HG03280 (cell line): ENCODE measurements at regions not wholly inside any gene's neighbourhood (a gene's known extent, or its start where the extent isn't known, plus 50 kb on each side); places are given as distances from the start of the nearest gene placed in this dataset.
"Not testable (repeated sequence)": the region's sequence is repeated elsewhere in the genome, so short reads cannot be mapped to it uniquely, and the experiment has no call there.

Experiments
- ATAC-seq: cut with Tn5 transposase; IDR thresholded peaks from one replicate; pipeline ENCODE4 v1.9.1; 2021; ENCODE audit warnings: mild to moderate bottlenecking, moderate library complexity; ENCODE audit not compliant: unreplicated experiment

DNA sequence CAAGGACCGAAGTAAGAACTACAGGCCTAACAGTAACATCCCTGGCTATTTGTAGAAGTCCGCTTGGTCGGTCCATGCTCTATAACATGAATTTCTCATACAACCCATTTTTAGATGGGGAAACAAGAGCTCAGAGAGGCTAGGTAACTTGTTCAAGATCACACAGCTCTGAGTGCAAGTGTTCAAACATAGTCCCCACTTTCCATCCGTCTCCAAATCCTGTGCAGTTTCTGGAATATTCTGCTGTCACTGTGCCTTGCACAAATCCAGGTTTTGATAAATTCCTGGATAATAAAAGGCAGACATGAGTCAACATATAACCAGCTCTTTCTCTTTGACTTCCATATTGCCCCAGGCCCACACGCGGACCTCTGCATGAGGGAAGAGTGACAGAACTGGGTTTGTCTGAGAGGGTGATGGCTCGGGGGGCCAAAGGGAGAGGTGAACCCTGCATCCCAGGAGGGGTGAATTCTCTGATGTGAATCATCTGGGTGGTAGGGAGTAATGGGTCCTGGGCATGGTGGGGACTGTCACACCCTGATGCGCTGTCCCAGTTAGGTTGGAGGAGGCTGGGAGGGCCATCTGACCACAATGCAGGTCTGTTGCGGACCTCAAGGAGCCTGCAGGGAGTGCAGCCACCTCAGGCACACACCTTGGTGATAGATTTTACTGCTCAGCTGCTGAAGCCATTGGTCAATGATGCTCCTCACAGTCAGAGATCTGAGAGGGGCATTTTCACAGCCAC, 162.2 kb downstream of the SMAD6 start:
- ATAC-seq, result no peak

DNA sequence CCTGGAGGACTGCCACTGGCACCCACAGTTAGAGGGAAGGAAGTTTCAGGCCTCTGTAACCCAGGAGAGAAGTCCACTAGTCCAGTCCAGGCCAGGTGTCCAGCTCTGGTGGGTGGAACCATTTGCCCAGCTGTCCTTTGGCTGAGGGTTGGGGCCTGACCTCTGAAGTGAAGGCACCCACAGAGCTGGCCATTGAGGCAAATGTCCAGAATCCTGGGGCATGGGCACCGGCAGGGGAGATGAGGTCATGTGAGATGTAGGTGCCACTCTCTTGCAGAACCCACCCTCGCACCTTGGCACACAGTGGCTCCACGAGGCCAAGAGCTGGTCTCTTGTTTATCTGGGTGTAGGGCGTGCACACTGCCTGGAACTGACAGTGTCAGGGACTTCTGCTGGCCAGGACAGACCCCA, 162.8 kb downstream of the SMAD6 start:
- no peak for ATAC-seq

DNA sequence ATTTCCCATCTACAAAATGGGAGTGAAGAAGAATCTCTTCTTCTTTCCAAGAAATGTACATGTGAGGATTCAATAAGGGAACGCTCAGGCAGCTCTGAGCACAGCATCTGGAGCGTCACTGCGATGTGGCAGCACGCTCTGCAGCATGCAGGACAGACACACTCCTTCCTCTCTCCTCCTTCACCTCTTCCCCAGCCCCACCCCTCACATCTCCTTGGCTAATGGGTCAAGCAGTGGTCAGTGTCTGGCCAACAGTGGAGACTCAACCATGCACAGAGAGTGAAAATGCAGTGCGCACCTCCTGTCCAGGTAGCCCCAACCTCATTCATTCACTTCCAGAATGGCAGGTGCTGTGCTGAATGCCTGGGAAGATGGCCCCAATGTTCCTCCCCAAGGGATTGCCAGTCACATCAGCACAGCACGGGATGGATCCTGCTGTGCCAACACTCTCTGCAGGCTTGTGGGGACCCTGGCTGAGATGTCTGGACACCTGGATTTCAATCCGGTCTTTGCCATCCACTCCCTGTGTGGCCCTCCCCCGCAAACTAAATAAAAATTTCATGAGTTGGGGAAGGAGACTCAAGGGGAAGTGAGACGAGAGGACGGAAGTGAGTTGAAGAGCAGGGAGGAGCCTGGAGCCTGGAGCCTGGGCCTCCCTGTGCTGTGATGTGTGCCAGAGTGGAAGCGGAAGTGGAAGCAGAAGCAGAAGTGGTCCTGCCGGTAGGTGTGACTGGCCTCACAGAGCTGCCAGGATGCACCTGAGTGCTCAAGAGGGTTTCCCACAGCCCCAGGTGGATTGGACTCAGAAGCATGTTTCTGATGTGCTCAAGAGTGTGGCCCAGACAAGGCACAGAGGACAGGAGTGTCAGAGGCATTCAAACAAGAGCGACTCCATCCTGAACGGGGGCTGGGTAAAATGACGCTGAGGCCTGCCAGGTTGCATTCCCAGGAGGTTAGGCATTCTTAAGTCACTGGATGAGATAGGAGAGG, 163.9 kb downstream of the SMAD6 start:
- ATAC-seq, result peak; percentile 77

DNA sequence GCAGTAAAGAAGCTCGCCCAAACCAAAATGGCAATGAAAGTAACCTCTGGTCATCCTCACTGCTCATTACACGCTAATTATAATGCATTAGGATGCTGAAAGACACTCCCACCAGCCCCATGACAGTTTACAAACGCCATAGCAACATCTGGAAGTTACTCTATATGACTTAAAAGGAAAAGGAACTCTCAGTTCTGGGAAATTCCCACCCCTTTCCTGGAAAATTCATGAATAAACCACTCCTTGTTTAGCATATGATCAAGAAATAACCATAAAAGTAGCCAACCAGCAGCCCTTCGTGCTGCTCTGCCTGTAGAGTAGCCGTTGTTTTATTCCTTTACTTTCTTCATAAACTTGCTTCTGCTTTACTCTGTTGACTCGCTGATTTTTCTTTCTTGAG, 164.6 kb downstream of the SMAD6 start:
- ATAC-seq, result no peak

DNA sequence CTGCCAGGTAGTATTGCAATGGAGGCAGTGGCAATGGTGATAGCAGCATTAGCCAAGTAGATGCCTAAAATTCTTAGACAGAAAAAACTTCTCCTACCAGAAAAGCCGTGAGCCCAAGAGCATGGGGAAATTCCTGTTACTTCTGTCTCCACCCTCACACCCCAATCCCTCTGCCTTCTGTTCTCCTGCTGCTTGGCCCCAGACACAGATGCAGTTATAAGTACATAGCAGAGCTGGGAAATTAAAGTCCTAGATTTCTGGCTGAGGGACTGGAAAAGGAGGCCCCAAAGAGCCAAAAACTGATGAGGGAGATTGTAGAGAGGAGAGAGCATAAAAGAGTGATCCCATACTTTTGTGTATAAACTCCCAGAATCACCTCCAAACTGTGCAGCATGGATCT, 166.9 kb downstream of the SMAD6 start:
- ATAC-seq, result no peak

DNA sequence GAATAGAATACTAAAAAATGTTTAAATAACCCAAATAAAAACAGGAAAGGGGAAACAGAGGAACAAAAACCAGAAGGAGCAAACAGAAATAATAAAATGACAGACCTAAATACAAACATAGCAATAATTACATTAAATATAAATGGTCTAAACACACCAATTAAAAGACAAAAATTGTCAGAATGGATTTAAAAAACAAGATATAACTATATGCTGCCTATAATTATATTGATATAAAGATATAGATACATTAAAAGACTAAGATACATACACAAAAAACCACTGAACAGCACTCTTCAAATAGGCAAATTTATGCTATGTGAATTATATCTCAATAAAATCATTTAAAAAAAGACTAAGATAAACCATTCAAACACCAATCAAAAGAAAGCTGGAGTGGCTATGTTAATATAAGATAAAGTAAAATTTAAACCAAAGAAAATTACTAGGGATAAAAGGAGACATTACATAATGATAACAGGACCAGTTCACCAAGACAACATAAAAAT, 168.9 kb downstream of the SMAD6 start:
- ATAC-seq, result no peak

DNA sequence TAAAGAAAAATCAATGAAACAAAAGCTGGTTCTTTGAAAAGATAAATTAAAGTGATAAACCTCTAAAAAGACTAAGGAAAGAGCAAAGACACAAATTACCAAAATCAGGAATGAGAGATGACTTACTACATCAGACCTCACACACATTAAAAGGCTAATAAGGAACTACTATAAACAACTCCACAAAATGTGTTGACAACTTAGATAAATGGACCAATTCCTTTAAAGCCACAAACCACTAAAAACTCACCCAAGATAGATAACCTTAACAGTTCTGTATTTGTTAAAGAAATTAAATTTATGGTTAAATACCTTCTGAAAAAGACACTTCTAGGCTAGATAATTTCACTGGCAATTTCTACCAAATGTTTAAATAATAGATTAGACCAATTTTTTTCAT, 170.4 kb downstream of the SMAD6 start:
- ATAC-seq, result no peak

DNA sequence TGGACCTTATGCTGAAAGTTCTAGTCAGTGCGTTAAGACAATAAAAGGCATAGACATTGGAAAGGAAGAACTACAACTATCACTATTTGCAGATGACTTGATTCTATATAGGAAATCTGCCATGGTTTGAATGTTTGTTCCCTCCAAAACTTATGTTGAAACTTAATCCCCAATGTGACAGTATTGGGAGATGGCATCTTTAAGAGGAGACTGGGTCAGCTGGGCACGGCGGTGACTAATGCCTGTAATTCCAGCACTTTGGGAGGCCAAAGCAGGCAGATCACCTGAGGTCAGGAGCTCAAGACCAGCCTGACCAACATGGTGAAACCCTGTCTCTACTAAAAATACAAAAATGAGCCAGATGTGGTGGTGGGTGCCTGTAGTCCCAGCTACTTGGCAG, 171.3 kb downstream of the SMAD6 start:
- ATAC-seq, result not testable (repeated sequence)

DNA sequence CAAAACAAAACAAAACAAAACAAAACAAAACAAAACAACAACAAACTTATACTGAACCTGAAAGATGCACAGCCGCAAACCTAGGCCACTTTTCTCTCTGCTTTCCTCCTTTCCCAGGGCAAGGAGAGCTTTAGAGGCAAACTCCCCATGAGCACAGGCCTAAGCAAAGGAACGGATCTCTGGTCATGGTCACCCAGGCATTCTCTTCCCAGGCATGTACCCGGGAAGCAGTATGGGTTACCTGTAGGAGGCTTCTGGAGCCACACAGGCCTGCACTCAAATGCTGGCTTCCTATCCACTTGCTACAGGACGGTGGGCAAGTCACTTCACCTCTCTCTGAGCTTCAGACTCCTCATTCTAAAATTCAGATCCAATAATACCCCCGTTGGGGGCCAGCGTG, 171.8 kb downstream of the SMAD6 start:
- no peak for ATAC-seq

DNA sequence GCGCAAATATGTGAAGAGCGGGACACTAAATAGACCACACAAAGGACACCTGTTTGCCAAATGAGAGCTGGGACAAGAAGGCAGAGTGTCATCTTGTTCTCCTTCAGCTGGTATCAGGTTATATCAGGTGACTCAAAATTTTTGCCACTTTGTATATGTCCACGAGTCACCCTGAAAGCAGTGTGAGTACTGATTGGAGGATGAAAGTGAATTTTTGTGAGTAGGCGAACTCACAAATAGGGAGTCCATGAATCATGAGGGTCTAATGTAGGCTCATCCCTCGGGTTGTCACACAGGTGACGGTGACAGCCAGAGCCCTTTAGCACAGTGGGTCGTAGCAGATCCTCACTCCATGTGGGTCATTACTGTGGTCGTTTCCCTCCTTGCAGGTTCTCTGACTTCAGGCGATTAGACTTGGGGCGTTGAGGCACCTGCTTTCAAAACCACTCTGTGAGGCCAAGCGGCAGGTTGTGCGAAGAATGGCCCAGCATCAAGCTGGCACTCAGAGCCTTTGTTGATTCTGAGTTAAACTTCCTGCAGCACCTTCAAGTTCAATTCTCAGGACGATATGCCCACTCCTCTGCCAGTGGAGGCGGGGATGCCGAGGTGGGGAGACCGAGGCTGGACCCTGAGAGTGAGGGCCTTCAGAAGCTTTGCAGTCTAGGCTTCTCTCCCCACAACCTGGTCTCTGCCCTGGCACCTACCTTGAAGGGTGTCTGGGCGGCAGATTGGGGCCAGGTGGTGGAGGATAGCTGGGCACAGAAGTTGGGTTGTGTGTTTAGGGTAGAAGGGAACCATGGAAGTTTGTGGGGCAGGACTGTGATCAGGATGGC, 173.8 kb downstream of the SMAD6 start:
- ATAC-seq, result no peak

DNA sequence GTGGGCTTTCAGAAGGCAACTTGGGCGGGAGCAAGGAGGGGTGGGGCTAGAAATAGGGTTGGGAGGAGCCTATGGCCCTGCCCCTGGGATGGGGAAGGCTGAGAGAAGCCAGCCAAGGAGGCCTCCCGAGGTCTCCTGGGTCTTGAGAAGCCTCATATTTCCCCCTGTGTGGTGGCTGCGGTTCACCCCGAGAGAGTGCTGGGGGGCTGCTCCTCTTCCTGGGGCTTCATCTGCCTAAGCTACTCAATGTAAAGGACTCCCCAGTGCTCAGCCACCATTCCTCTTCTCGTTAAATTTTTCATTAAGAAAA, 174.3 kb downstream of the SMAD6 start:
- no peak for ATAC-seq

DNA sequence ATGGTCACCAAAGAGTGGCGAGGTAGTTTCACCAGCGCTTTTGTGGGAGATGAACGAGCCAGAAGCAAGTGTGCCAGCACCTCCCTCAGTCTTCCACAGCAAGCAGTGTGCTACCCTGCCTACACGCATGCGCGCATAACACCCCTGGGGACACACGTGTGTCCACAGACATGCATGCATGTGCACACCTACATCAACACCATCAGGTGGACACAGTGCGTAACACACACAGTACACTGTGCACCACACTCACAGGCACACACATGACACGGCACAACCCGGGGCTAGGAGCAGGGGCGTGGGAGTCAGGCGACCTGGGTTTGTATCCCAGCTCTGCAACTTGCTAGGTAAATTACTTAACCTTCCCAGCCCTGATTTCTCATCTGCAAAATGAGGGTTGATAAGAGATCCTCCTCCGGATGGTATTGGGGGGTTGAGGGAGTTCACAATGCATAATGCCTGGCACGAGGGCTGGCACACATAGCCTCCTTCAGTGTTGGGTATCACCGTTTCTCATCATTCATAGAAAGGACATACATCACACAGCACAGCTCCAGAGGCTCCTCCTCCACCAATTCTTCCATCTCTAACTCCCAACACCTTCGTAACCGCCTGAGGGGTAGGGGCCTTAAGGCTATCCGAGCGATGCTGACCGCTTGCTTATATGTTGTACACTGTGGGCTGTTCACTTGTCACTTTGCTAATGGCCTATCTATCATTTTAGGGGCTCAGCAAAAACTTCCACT, 174.9 kb downstream of the SMAD6 start:
- no peak for ATAC-seq

DNA sequence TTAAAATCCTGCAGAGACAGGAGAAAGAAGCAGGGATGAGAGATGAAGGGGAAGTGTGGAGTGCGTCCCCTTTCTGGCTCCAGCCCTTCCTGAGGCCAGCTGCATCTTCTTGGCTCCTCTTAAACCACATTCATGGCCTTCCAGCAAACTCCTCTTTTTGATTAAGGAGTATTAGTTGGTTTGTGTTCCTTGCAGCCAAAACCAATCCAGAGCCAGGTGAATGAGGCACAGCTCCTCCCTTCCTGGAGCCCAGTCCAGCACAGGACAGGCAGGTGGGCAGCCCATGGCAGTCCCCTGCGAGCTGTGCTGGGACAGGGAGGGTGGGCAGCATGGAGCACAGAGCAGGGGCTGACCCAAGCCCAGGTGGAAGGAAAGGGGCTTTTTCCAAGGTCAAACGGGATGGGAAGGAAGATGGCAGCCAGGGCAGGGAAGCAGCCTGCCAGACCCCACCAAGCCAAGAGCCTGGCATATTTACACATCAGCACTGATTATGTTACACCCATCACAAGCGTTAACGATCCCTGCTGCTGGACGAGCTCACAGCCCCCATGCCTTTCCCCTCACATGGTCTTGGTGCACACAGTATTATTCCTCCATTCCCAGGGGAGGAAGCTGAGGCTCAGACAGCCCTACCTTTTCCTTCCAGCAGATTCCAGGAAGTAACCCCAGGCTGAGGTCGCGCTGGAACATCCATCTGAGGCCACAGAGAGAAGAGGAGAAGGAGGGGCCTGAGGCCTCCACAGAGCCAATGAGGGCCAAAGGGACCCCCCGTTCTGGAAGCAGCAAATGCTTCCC, 175.6 kb downstream of the SMAD6 start:
- no peak for ATAC-seq

DNA sequence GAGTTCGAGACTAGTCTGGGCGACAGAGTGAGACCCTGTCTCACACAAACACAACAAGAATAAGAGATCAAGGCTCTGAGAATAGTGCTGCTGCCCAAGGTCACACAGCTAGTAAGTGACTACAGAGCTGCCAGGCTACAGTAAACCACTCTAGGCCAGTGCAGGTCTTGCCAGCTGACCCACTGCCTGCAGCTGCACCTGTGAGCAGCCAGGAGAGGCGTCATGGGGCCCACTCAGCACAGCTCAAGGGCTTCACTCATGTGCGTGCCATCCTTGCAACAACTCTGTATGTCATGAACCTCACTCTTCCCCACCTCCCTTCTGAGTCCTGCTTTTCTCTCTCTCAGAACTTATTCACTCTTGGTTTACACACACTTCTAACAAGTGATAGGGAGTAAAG, 176.7 kb downstream of the SMAD6 start:
- ATAC-seq, result no peak

DNA sequence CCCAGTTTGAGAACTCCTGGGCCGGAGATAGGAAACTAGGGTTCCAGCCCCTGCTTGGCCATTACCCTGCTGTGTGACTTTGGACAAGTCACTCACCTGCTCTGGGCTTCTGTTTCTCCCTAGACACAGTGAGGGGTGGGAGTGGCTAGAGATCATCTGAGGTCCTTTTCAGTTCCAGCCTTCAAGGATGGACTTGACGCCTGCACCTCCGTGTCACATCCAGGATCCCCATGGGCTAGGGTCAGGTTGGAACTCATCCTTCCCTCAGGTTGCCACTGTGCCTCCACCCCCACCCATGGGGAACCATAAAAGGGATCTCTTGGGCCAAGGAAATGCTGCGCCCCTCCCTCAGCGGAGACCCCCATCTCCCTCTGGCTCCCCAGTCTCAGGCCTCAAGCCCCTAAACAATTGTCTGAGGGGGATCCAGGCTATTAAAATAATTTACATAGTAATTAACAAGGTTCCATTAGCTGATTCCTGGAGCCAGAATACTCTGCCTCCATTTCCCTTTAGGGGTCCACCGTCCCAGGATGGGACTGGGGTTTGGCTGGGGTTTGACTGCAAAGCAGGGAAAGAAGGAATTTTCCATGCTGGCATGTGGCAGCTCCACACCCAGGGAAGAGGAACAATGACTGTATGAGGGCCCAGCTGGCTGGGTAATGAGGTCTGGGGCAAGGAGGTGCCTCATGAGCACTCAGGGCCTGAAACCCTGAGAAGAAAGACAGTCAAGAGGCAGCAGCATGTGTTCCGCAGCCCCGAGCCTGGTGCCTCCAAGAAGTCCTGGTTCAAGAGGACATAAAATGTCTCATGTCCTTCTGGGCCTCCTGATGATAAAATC, 177.7 kb downstream of the SMAD6 start:
- ATAC-seq, result no peak

DNA sequence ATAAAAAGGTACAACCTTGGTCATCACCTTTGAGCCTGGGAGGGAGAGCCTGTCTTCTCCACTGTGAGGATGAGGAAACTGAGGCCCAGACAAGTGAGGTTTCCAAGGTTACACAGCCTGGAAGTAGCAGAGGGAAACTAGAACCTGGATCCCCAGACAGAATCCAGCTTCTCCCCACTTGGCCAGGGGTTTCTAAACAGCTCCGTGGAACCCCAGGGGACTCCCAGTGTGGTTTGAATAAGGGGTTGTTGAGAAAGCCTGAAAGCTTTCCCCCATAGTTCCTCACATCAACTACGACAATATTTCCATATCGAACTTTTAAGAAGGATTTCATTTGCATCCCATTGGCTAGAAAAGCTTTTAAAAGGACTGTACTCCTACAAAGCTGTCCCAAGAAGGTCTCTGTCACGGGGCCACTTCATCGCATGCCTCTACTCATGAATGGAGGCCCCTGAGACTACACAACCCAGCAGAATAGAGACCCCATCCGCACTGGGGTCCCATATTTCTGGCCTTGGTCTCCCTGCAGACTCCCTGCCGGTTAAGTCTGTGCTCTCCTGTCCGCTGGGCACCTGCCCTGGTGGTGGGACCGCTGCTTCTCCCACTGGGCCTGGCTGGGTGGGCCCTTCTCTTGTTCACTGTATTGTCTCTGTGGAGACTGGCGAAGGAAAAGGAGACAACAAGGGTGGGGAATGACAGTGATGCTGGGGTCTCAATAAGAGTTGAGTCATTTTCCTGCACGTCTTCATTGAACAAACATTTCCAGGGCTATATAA, 178.5 kb downstream of the SMAD6 start:
- ATAC-seq, result no peak

DNA sequence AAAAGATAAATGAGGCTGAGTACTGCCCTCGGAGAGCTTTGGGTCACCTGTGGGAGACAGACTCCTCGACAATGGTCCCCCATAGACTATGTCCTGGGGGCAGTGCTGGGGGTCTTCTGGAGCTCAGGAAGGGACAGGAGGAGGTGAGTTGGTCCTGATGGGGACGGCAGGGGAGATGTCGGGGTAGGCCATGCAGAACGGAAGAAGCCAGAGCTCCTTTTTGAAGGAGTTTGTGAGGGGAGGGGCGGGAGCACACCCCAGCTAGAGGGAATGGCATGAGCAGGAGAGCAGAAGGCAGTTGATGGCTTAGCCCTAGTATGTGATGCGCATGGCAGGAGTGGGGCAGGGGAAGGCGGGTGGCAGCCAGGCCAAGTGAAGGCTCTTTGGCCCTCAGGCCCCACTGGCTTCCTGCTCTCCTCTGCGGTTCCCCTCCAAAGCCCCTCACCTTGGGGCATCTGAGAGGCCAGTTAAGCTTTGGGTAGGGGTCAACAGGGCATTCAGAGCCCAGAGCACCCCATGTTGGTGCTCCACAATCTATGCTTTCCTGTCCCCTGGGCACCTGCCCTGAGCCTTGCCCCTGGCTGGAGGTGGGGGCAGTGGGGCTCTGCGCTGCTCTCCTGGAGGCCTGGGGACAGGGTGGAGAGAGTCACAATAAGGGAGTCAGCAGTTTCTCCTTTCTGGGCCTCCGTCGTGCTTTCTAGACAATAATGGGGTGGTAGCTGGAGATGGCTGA, 179.3 kb downstream of the SMAD6 start:
- no peak for ATAC-seq
